ENCODE measurements at regions not wholly inside any gene's neighbourhood (a gene's known extent, or its start where the extent isn't known, plus 50 kb on each side); places are given as distances from the start of the nearest gene placed in this dataset.

- TF ChIP-seq POLR2A (IDR thresholded peaks at IDR 0.05; ENCODE audit: low read depth, low read length) (no peak), POLR2AphosphoS5 (IDR thresholded peaks at IDR 0.05; ENCODE audit: low read depth, low read length) (no peak), SPI1 (IDR thresholded peaks at IDR 0.05; ENCODE audit: low read depth, low read length) (no peak), TAF1 (IDR thresholded peaks at IDR 0.05; ENCODE audit: low read depth, low read length) (no peak), POU2F2 (IDR thresholded peaks at IDR 0.05; ENCODE audit: low read depth, low read length) (no peak), PAX5 (IDR thresholded peaks at IDR 0.05; ENCODE audit: insufficient read depth, low read length, severe bottlenecking) (no peak)
Measured at GRCh38 chr1:38198099-38198498, 151.5 kb upstream of the POU3F1 start.

All from GM12891 (cell line).